Heart right ventricle (tissue), 16 donors: ENCODE measurements at regions not wholly inside any gene's neighbourhood (a gene's known extent, or its start where the extent isn't known, plus 50 kb on each side); places are given as distances from the start of the nearest gene placed in this dataset.

ENCODE experiments used
- ATAC-seq, 8 donors: fragments of 200-7000 bp; cut with Tn5 transposase; one replicate each; pipeline ENCODE4 v1.9.1; 2020; ENCODE audit warnings: mild to moderate bottlenecking in 8 of 8, moderate library complexity in 8 of 8, moderate number of reproducible peaks in 1 of 8
- DNase-seq, 2 donors: peaks; one replicate each; pipeline ENCODE4 v3.0.0-alpha.2; 2020
- H3K27ac ChIP-seq, 10 donors: fragments of 200-600 bp; sonication (generic) in 2 of 10; one replicate each; pipeline versions ENCODE4 v1.5.0 to v1.8.0; 2020 to 2022; ENCODE audit warnings: mild to moderate bottlenecking in 3 of 10
- H3K27me3 ChIP-seq, 7 donors: fragments of 200-600 bp; one replicate each; pipeline ENCODE4 v1.8.0; 2021 to 2022; ENCODE audit warnings: mild to moderate bottlenecking in 2 of 7
- H3K36me3 ChIP-seq, 9 donors: fragments of 200-600 bp; sonication (generic) in 1 of 9; one replicate each; pipeline versions ENCODE4 v1.5.0 to v1.8.0; 2020 to 2022; ENCODE audit warnings: mild to moderate bottlenecking in 2 of 9
- H3K4me1 ChIP-seq, 9 donors: fragments of 200-600 bp; sonication (generic) in 1 of 9; one replicate each; pipeline versions ENCODE4 v1.5.0 to v1.8.0; 2020 to 2022; ENCODE audit warnings: mild to moderate bottlenecking in 4 of 9
- H3K4me3 ChIP-seq, 10 donors: fragments of 200-600 bp; sonication (generic) in 2 of 10; one replicate each; pipeline versions ENCODE4 v1.5.0 to v1.8.0; 2020 to 2022; ENCODE audit warnings: mild to moderate bottlenecking in 7 of 10, moderate library complexity in 2 of 10
- H3K9me3 ChIP-seq, 11 donors: fragments of 200-600 bp in 10 of 11; sonication (generic) in 2 of 11; one replicate each; pipeline versions ENCODE4 v1.5.0 to v1.8.0; 2013 to 2022; ENCODE audit warnings: mild to moderate bottlenecking in 2 of 11, control low read depth in 1 of 11, moderate library complexity in 1 of 11
- WGBS, 2 donors: extraction: QIAGEN DNeasy Blood & Tissue Kit; methylation state at CpG; one replicate each; pipeline ENCODE4 v1.1.7; 2013; ENCODE audit warnings: inconsistent platforms in 1 of 2; 5-methylcytosine and 5-hydroxymethylcytosine counted together
- intact Hi-C, 10 donors: fragments of 100-400 bp; cut with DNase I; formaldehyde crosslinking; loops; one replicate each; pipeline versions ENCODE4 v1.11.1 to v1.14.2; 2022
- TF ChIP-seq, protein P1 (sequence below), 9 donors: fragments of 200-600 bp; sonication (generic) in 2 of 9; IDR thresholded peaks; one replicate each; pipeline versions ENCODE4 v1.5.0 to v1.8.0; 2021 to 2022; ENCODE audit warnings: antibody characterized with exemption in 9 of 9, mild to moderate bottlenecking in 5 of 9, moderate library complexity in 1 of 9
- donor health status: Arrhythmogenic right ventricular cardiomyopathy.
- donor health status: ischemic (EF 13 %, LVEDD 7.1; RV severe dilation, severe dysfunction).
- donor health status: healthy with polysubstance abuse.
- donor health status: DM: no; HTN: yes; CAD: no.
- donor health status: DM: no; HTN: no; CAD: no.
- donor health status: ischemic (EF 25% LVEDD 6.9; RV normal size, moderate dysfunction).
- donor health status: ischemic (EF 25% LVEDD 5.7; RV mildly dilated, moderate dysfunction).
- donor health status: healthy.
- donor health status: DM: yes; HTN: yes; CAD: no.
- donor health status: Ischemic cardiomyopathy.
- donor health status: ischemic (EF 35%, LVEDD 5.7; RV mildly dilated, moderate dysfunction).
- donor health status: nonischemic (EF 11% LVEDD 7.7; RV severe dilation, severe dysfunction).
- donor health status: DM: yes; HTN: yes; CAD: no.
- donor health status: PGD.
- donor health status: ischemic (EF 29% LVEDD 5.4; RV normal size, mild dysfunction).
- donor health status: nonischemic (EF 23%, LVEDD 6.1; RV moderate dilation, normal function).

DNA sequence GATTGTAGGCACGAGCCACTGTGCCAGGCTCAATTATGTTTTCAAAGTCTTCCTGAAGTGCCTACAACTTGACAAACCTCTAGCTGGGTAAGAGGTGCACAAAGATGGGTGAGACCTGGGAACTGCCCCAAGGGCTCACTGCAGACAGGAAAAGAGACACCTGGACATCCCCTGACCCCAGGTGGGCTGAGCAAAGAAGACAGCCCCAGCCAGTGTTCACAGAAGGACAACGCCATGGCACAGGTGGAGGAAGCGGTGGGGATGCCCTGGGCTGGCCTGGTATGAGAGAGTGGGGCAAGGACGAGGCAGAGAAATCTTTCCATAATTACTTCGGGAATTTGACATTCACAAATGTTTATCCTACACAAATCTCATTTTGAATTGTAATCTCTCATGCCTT is 278.9 kb downstream of the SMOC2 start:
- no peak for ATAC-seq

DNA sequence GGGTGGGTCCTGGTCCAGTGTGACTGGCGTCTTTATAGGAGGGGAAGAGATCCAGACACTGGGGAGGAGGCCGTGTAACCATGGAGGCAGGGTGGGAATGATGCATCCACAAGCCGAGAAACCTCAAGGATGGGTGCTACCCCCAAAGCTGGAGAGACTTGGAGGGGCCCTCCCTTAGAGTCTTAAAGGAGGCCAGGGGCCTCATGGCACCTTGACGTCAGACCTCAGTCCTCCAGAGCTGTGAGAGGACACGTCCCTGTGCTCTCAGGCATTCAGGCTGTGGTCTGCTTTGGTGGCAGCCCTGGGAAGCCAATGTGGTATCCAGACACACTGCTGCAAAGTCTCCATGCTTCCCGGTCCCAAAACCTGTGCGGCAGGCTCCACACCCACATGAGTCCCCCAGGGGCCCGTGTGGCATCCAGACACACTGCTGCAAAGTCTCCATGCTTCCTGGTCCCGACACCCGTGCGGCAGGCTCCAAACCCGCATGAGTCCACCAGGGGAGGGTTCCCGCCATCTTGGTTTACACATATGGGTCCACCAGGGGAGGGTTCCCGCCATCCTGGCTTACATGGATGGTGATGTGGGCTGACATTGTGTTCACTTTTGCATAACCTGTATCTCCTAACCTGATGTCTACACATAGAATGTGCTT is 278.0 kb downstream of the SMOC2 start:
- ATAC-seq = no peak
- no peak for DNase-seq
- H3K36me3 ChIP-seq = no peaks in the 10 kb centered on the region
- no peak overlapping the region for H3K4me3 ChIP-seq
- 91 to 97% methylated on average over 14 of the region's 14 CpGs for WGBS, 2 donors
- peaks cover 0 to 3% (median 0%) of the 10 kb centered on the region in 11 donors for H3K9me3 ChIP-seq
- H3K4me1 ChIP-seq = no peaks in the 10 kb centered on the region
- H3K27ac ChIP-seq = no peak overlapping the region
- intact Hi-C loops = no loop called here
- TF ChIP-seq, protein P1, sequence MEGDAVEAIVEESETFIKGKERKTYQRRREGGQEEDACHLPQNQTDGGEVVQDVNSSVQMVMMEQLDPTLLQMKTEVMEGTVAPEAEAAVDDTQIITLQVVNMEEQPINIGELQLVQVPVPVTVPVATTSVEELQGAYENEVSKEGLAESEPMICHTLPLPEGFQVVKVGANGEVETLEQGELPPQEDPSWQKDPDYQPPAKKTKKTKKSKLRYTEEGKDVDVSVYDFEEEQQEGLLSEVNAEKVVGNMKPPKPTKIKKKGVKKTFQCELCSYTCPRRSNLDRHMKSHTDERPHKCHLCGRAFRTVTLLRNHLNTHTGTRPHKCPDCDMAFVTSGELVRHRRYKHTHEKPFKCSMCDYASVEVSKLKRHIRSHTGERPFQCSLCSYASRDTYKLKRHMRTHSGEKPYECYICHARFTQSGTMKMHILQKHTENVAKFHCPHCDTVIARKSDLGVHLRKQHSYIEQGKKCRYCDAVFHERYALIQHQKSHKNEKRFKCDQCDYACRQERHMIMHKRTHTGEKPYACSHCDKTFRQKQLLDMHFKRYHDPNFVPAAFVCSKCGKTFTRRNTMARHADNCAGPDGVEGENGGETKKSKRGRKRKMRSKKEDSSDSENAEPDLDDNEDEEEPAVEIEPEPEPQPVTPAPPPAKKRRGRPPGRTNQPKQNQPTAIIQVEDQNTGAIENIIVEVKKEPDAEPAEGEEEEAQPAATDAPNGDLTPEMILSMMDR (IDR thresholded peaks at IDR 0.05) = no peak
- H3K27me3 ChIP-seq = peaks cover 0 to 6% (median 0%) of the 10 kb centered on the region in 7 donors

More for the DNA sequence above, 278.9 kb downstream of the SMOC2 start:
- intact Hi-C loops = no loop called here
- Histone ChIP-seq H3K9me3 (peaks cover 0 to 8% (median 0%) of the 10 kb centered on the region in 11 donors), H3K36me3 (no peaks in the 10 kb centered on the region), H3K4me1 (no peaks in the 10 kb centered on the region), H3K27me3 (peaks cover 0 to 11% (median 0%) of the 10 kb centered on the region in 7 donors), H3K4me3 (no peak overlapping the region), H3K27ac (no peak overlapping the region)
- no peak for DNase-seq
- TF ChIP-seq, protein P1 (IDR thresholded peaks at IDR 0.05) = no peak
- 87 to 88% methylated on average over 5 of the region's 5 CpGs for WGBS, 2 donors
